ENCODE measurements at regions not wholly inside any gene's neighbourhood (a gene's known extent, or its start where the extent isn't known, plus 50 kb on each side); places are given as distances from the start of the nearest gene placed in this dataset.

DNA sequence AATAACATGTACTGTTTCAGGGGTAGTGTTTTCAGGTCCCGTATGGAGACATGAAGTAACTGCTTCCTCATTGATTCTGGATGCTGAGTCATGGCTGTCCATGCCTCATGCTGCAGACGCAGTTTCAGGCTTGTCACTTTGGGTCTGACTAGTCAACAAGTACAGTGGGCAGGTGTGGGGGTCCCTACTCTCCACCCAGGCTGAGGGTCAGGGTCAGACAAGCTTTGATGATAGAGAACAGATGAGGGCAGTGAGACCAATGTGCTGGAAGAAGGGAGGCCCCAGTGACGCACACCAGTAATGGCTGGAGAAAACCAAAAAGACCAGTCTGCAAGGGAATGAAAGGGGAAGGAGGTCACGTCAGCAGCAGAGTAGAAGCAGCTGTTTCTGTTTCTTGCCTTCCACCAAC, 80.0 kb upstream of the NFIL3 start:
- TF ChIP-seq, protein P1, sequence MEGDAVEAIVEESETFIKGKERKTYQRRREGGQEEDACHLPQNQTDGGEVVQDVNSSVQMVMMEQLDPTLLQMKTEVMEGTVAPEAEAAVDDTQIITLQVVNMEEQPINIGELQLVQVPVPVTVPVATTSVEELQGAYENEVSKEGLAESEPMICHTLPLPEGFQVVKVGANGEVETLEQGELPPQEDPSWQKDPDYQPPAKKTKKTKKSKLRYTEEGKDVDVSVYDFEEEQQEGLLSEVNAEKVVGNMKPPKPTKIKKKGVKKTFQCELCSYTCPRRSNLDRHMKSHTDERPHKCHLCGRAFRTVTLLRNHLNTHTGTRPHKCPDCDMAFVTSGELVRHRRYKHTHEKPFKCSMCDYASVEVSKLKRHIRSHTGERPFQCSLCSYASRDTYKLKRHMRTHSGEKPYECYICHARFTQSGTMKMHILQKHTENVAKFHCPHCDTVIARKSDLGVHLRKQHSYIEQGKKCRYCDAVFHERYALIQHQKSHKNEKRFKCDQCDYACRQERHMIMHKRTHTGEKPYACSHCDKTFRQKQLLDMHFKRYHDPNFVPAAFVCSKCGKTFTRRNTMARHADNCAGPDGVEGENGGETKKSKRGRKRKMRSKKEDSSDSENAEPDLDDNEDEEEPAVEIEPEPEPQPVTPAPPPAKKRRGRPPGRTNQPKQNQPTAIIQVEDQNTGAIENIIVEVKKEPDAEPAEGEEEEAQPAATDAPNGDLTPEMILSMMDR (IDR thresholded peaks at IDR 0.05; ENCODE audit: insufficient read depth, low read depth, low read length): no peak
- TF ChIP-seq EZH2 (IDR thresholded peaks at IDR 0.05; ENCODE audit: insufficient read depth, low read length): no peak
